GM23248 (cell line): ENCODE measurements at regions not wholly inside any gene's neighbourhood (a gene's known extent, or its start where the extent isn't known, plus 50 kb on each side); places are given as distances from the start of the nearest gene placed in this dataset.

Experiments used
- DNase-seq: peaks from one replicate; pipeline ENCODE4 v3.0.0-alpha.2; 2015
- H2AFZ ChIP-seq: fragments of 200-600 bp; sonication (generic); 2 replicates; pipeline ENCODE4 v1.6.1; 2016; ENCODE audit warnings: antibody characterized with exemption
- H3F3A ChIP-seq: fragments of 200-600 bp; sonication (generic); 2 replicates; pipeline ENCODE4 v1.6.1; 2016; ENCODE audit warnings: mild to moderate bottlenecking, antibody characterized with exemption, mixed run types; ENCODE audit not compliant: insufficient read depth
- H3K27ac ChIP-seq: fragments of 200-600 bp; sonication (generic); 2 replicates; pipeline ENCODE4 v1.5.1; 2016; ENCODE audit warnings: mild to moderate bottlenecking
- H3K27me3 ChIP-seq: fragments of 200-600 bp; sonication (generic); replicated peaks from 2 replicates; pipeline ENCODE4 v1.6.1; 2016; ENCODE audit warnings: mild to moderate bottlenecking; ENCODE audit not compliant: insufficient read depth
- H3K36me3 ChIP-seq: fragments of 200-600 bp; sonication (generic); 2 replicates; pipeline ENCODE4 v1.6.1; 2016; ENCODE audit warnings: low read depth, mild to moderate bottlenecking
- H3K4me1 ChIP-seq: fragments of 200-600 bp; sonication (generic); 2 replicates; pipeline ENCODE4 v1.6.1; 2016; ENCODE audit warnings: mild to moderate bottlenecking; ENCODE audit not compliant: insufficient read depth
- H3K4me2 ChIP-seq: fragments of 200-600 bp; sonication (generic); one replicate; pipeline ENCODE4 v1.6.1; 2016; ENCODE audit warnings: mild to moderate bottlenecking; ENCODE audit not compliant: unreplicated experiment
- H3K4me3 ChIP-seq: fragments of 200-600 bp; sonication (generic); 2 replicates; pipeline ENCODE4 v1.5.1; 2016; ENCODE audit warnings: mild to moderate bottlenecking
- H3K79me2 ChIP-seq: fragments of 200-600 bp; sonication (generic); 2 replicates; pipeline ENCODE4 v1.6.1; 2016; ENCODE audit warnings: mild to moderate bottlenecking; ENCODE audit not compliant: insufficient read depth
- H3K9ac ChIP-seq: fragments of 200-600 bp; sonication (generic); 2 replicates; pipeline ENCODE4 v1.6.1; 2016; ENCODE audit warnings: mild to moderate bottlenecking
- H3K9me2 ChIP-seq: fragments of 200-600 bp; sonication (generic); 2 replicates; pipeline ENCODE4 v1.6.1; 2016; ENCODE audit warnings: mixed run types, mild to moderate bottlenecking, moderate library complexity; ENCODE audit not compliant: insufficient read depth
- H3K9me3 ChIP-seq: fragments of 200-600 bp; sonication (generic); one replicate; pipeline ENCODE4 v1.6.1; 2017; ENCODE audit warnings: low read depth
- H4K20me1 ChIP-seq: fragments of 200-600 bp; sonication (generic); 2 replicates; pipeline ENCODE4 v1.6.0; 2016; ENCODE audit not compliant: insufficient read depth
- EZH2 ChIP-seq: fragments of 200-600 bp; sonication (generic); IDR thresholded peaks from 2 replicates; pipeline ENCODE4 v1.6.1; 2018; ENCODE audit warnings: antibody characterized with exemption, mild to moderate bottlenecking; ENCODE audit not compliant: insufficient read depth, poor library complexity, severe bottlenecking
- EZH2phosphoT487 ChIP-seq: fragments of 200-600 bp; sonication (generic); IDR thresholded peaks from 2 replicates; pipeline ENCODE4 v1.6.1; 2018; ENCODE audit warnings: antibody characterized with exemption, moderate library complexity, mild to moderate bottlenecking, low read depth; ENCODE audit not compliant: insufficient read depth
- WGBS, 2 experiments: methylation state at CpG; one replicate each; pipeline ENCODE4 v1.1.6; 2015 to 2017; ENCODE audit warnings: low lambda C conversion rate in 2 of 2, low coverage in 1 of 2; ENCODE audit errors: missing lambda C conversion rate in 2 of 2; 5-methylcytosine and 5-hydroxymethylcytosine counted together
- in situ Hi-C: fragments of 300-500 bp; cut with MboI; formaldehyde crosslinking; loops from 2 replicates; pipeline ENCODE4 v1.15.0; 2020

DNA sequence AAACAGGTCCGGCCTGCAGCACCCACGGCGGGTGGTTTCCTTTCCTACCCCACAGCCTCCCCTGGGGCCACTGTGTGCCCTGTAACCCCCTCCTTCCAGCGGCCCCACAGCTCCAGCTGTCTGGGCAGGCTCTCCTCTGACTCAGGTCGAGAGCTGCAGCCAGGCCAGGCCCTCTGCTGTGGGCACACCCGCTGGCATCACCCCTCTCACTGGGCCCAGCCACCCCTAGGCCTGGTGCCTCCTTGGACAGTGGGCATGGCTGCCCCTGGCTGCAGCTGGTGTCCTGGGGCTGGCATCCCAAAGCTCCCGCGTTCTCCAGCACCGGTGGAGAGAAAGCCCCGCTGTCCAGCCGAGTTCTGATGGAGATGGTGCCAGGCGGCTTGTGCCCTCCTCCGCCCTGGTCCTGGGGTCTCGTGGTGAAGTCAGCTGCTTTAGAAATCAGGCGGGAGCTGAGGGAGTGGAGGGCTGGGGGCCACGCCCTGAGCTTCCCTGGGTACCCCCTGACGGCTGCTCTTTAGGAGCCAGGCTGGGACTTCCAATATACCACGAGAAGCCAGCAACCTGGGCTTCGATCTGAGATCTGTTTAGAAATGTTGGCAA, 114.9 kb downstream of the KIF26A start:
- DNase-seq, result no peak
- in situ Hi-C loops, result no loop called here
- 25 to 32% methylated on average over 18 to 19 of the region's 19 CpGs for WGBS, 2 experiments

DNA sequence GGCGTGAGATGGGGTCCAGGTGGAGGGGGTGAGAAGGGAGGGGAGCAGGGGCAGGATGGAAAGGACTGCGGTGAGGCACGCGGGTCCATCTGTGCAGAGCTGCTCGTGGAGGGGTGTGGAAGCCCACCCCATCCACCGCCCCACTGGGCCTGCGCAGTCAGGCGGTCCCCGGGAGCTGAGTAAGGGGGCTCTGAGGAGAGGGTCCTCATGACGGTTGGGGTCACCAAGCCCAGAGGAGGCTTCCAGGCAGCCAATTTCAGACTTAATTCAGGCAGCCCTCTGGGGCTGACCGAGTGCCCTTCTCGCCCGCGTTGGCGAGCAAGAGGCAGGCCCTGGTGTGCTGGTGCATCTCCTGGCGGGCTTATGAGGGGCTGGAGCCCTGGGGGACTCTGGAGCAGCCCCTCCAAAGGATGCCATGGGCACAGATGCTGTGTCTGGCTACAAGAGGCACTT, 115.5 kb downstream of the KIF26A start:
- in situ Hi-C loops, result no loop called here
- no peaks in the 10 kb centered on the region for H3K36me3 ChIP-seq
- H3K9me2 ChIP-seq, result no peaks in the 10 kb centered on the region
- no peak overlapping the region for H3K4me2 ChIP-seq
- DNase-seq, result no peak
- no peak overlapping the region for H3K9ac ChIP-seq
- no peak overlapping the region for H2AFZ ChIP-seq
- no peaks in the 10 kb centered on the region for H4K20me1 ChIP-seq
- no peaks in the 10 kb centered on the region for H3K27me3 ChIP-seq
- no peaks in the 10 kb centered on the region for H3K79me2 ChIP-seq
- no peak overlapping the region for H3K27ac ChIP-seq
- WGBS, 2 experiments, result 52 to 57% methylated on average over 14 to 16 of the region's 16 CpGs
- H3F3A ChIP-seq, result no peaks in the 10 kb centered on the region
- H3K4me3 ChIP-seq, result no peak overlapping the region
- H3K4me1 ChIP-seq, result no peaks in the 10 kb centered on the region
- H3K9me3 ChIP-seq, result no peaks in the 10 kb centered on the region
- TF ChIP-seq EZH2, result no peak

More for the DNA sequence above, 114.9 kb downstream of the KIF26A start:
- no peaks in the 10 kb centered on the region for H3K27me3 ChIP-seq
- no peaks in the 10 kb centered on the region for H3K36me3 ChIP-seq
- no peaks in the 10 kb centered on the region for H3K9me3 ChIP-seq
- H3K4me1 ChIP-seq, result no peaks in the 10 kb centered on the region
- H3K9ac ChIP-seq, result no peak overlapping the region
- H3K79me2 ChIP-seq, result no peaks in the 10 kb centered on the region
- no peak overlapping the region for H3K4me2 ChIP-seq
- no peaks in the 10 kb centered on the region for H3F3A ChIP-seq
- H2AFZ ChIP-seq, result no peak overlapping the region
- no peak overlapping the region for H3K4me3 ChIP-seq
- H3K27ac ChIP-seq, result no peak overlapping the region
- H4K20me1 ChIP-seq, result no peaks in the 10 kb centered on the region
- TF ChIP-seq EZH2phosphoT487 (no peak), EZH2 (no peak)
- H3K9me2 ChIP-seq, result no peaks in the 10 kb centered on the region

GRCh38 chr14:104254735-104255400, 116.5 kb downstream of the KIF26A start:
- Histone ChIP-seq H3K9ac (no peak overlapping the region), H3K4me2 (no peak overlapping the region), H3K4me3 (no peak overlapping the region), H3K4me1 (no peaks in the 10 kb centered on the region), H2AFZ (no peak overlapping the region), H3K36me3 (no peaks in the 10 kb centered on the region), H3K27me3 (no peaks in the 10 kb centered on the region), H3K9me2 (no peaks in the 10 kb centered on the region), H3K9me3 (no peaks in the 10 kb centered on the region), H3K79me2 (no peaks in the 10 kb centered on the region), H3F3A (no peaks in the 10 kb centered on the region), H4K20me1 (no peaks in the 10 kb centered on the region), H3K27ac (no peak overlapping the region)
- no peak for TF ChIP-seq EZH2
- TF ChIP-seq EZH2phosphoT487, result no peak
- in situ Hi-C loops, result no loop called here
- WGBS, 2 experiments, result 32 to 35% methylated on average over 13 of the region's 13 CpGs
- no peak for DNase-seq

DNA sequence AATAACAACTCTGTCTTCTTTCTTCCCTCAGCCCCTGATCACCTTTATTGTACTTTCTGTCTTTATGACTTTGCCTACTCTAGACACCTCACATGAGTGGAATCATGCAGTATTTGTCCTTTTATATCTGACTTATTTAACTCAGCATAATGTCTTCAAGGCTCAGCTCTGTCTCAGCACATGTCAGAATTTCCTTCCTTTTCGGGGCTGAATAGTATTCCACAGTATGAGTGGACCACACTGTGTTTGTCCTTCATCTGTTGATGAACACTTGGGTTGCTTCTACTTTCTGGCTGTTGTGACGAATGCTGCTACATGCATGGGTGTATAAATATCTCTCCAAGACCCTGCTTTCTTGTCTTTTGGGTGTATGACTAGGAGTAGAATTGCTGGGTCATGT, 117.6 kb downstream of the KIF26A start:
- TF ChIP-seq EZH2phosphoT487 (no peak), EZH2 (no peak)
- no peaks in the 10 kb centered on the region for H3K4me1 ChIP-seq
- no peaks in the 10 kb centered on the region for H3K9me3 ChIP-seq
- H3F3A ChIP-seq, result no peaks in the 10 kb centered on the region
- H3K27me3 ChIP-seq, result no peaks in the 10 kb centered on the region
- H3K4me2 ChIP-seq, result no peak overlapping the region
- H2AFZ ChIP-seq, result no peak overlapping the region
- H3K36me3 ChIP-seq, result no peaks in the 10 kb centered on the region
- no peak overlapping the region for H3K9ac ChIP-seq
- no peak overlapping the region for H3K27ac ChIP-seq
- H3K9me2 ChIP-seq, result no peaks in the 10 kb centered on the region
- in situ Hi-C loops, result no loop called here
- H4K20me1 ChIP-seq, result no peaks in the 10 kb centered on the region
- no peak for DNase-seq
- WGBS, 2 experiments, result 9 to 29% methylated on average over 2 of the region's 2 CpGs
- no peak overlapping the region for H3K4me3 ChIP-seq
- no peaks in the 10 kb centered on the region for H3K79me2 ChIP-seq
